ENCODE measurements at regions not wholly inside any gene's neighbourhood (a gene's known extent, or its start where the extent isn't known, plus 50 kb on each side); places are given as distances from the start of the nearest gene placed in this dataset.
"Not testable (repeated sequence)": the region's sequence is repeated elsewhere in the genome, so short reads cannot be mapped to it uniquely, and the experiment has no call there.

DNA sequence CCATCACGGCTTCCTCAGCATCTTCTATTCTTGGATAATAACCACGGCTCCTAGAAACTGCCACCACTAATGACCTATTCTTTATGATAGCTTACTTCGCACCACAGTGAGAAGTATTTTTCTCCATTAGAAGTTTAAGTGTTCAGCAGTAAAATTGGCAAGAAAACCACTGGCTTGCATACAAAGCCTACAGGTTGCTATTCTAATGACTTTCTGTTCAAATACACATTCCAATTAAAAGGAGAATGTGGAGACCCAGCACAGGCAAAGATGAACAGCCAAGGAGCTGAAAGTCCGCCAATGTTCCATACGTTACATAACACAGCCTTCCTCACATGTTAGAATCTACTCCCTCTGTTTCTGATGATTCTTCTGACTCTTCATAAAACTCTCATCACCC lies 875.0 kb upstream of the PRKX start:
- no peak for DNase-seq (ENCODE audit: low read depth in 3 of 3, low spot score in 1 of 3)

DNA sequence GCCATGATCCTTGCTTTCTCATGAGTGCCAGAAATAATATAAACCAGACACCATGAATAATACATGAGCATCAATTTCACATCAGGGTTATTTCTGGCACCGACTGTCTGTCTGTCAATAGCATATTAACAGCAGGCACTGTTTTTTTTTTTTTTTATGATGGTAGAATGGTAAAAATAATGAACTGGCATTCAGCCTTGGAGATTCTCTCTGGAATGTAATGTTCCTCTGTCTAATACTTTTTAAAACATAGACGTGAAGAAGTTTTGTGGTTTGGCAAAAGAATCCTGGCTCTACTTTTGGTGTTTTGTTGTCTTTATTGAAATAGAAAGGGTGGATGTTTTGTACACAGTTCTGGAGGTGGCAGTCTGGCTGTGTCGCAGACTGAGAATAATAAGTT lies 874.6 kb upstream of the PRKX start:
- no peak for DNase-seq (ENCODE audit: low read depth in 3 of 3, low spot score in 1 of 3)

DNA sequence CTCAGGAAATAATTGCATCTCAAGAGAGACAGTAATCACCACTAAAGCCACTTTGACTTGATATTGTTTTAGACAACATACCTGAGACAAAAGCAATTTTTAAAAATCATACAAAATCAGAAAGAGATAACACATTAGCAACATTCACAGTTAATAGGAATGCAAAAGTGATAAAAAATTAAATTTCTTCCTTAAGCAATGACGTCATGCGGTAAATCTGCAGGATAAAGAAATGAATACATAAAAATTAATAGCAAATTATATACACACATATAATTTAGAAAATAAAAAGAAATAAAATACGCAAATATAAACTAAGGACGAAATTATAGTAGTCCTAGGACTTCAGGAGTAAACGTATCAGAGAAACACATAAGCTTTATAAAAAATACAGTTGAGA lies 866.5 kb upstream of the PRKX start:
- DNase-seq (ENCODE audit: low read depth in 3 of 3, low spot score in 1 of 3): no peak

DNA sequence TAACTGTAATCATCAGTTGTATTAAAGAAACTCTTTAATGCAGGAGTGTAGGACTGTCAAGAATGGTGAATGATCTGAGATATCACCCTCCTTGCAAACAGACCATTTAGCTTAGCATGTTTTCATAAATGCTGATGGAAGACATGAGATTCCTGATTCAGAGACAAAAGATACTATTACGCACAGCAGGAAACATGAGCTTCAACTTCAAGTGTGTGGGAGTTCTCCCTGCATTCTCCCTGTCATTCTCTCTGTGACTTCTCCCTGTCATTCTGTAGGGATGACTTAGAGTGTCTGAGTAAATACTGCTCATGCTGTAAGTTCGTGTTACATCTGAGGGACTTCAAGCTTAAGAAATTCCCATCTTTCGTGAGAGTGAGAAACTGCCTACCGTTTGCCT lies 866.0 kb upstream of the PRKX start:
- DNase-seq (ENCODE audit: low read depth in 3 of 3, low spot score in 1 of 3): no peak

DNA sequence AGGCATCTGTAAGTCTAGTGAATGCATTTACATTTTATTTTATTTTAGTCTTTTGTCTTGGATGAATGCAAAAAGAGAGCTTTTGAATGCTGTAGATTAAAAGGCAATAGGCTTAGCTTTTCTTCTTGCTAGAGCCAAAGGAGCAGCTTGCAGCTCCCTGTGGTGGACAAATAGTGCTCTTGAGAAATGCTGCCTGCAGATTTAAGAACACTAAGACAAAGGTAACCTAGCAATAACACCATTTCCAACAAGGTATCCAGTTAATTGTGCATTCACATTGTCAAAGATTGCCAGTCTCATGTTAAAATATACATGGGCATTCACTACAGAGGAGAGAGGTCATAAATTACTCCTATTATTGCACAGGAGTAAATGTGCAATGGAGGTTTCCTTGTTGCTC lies 859.2 kb upstream of the PRKX start:
- DNase-seq (ENCODE audit: low read depth in 3 of 3, low spot score in 1 of 3): no peak

DNA sequence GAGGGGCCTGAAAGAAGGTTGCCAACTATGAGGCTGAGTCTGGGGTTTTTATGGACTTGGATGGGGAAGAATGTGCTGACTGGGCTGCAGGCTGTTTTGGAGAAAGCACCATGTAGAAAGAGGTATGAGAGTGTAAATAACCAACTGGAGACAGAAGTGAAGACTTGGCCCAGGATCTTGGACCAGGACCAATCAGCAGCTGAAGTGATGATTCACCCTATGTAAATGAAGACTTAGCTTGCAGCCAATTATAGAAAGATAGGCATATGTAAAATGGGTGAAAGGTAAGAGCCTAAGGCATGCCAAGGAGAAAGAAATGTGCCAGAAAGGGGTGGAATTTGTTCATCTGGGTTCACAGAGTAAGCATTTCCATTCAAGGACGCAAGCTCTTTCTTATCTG lies 856.7 kb upstream of the PRKX start:
- DNase-seq (ENCODE audit: low read depth in 3 of 3, low spot score in 1 of 3): no peak

DNA sequence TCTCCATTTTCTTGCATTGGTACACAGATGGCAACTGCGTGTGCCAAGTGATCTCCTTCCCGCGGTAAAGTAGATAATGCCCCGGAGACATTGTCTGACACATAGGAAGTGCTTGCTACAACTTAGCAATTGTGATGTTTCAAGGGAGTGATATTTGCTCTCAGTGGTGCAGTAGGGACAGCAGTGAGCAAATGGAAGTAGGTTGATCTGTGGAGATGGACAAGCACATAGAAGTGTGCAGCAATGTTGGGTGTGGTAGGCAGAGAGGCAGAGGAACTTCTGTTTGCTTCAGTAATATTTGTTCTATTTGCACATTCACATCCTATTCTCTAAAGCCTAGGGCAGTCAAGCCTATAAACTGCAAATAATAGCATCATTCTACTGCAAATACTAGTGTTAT lies 846.7 kb upstream of the PRKX start:
- DNase-seq (ENCODE audit: low read depth in 3 of 3, low spot score in 1 of 3): no peak

DNA sequence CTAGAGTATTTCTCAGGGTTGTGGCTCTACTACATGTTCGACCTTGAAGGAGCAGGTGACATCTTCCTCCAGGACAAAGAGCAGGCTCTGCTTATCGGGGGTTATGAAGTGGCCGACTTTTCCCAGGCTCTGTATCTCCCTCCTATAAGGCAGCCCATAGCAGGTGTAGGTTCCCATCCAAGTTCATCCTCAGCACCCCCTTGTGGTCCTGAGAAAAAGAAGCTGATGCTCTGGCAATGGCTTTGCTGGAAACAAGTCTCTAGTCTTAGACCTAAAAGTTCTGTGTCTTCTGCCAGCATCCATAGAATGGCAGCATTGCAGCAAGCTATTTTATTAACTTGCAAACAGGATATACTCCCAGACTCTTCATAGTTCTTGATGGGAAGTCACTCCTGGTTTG lies 836.6 kb upstream of the PRKX start:
- no peak for DNase-seq (ENCODE audit: low read depth in 3 of 3, low spot score in 1 of 3)

DNA sequence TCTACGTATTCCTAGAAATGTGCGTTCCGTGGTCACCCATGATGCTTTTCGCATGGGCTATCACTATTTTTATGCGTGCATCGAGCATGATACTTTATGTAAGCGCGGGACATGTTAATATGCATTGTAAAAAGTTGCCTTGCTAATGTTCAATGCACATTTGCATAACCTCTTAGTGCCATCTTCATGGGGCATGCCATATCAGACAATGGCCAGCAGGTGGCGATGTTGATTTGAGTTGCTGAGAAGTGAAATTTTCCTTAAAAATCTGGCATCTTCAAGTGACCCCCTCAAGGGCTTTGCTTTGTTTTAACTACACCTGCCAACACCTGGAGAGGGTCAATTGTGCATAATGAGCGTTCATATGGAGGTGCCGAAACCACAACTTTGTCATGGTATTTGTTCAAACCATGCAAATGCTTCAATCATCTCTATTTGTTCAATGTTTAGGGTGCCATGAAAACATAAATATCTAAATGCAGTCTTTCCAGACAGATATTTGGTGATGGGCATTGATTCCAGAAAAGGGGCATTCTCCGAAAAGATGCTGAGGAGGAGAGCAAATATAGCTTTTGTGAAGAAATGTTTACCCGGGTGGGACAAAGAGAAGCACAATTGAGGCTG lies 833.9 kb upstream of the PRKX start:
- DNase-seq (ENCODE audit: low read depth in 3 of 3, low spot score in 1 of 3): peak in 1 of 3 donors; percentile 2

DNA sequence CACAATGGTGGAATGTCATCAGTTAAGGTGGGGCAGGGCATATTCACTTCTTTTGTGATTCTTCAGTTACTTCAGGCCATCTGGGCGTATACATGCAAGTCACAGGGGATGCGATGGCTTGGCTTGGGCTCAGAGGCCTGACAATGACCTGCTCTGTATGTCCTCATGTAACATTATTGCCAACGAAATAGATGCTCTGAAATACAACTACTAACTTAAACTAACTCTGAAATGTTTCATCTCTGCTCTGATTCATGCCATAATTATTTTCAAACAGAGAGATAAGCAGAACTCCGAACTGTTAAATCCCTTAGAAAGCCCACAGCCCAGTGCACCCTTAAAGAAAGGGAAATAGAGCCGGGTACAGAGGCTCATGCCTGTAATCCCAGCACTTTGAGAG lies 832.7 kb upstream of the PRKX start:
- not testable (repeated sequence) for DNase-seq (ENCODE audit: low read depth in 3 of 3, low spot score in 1 of 3)

DNA sequence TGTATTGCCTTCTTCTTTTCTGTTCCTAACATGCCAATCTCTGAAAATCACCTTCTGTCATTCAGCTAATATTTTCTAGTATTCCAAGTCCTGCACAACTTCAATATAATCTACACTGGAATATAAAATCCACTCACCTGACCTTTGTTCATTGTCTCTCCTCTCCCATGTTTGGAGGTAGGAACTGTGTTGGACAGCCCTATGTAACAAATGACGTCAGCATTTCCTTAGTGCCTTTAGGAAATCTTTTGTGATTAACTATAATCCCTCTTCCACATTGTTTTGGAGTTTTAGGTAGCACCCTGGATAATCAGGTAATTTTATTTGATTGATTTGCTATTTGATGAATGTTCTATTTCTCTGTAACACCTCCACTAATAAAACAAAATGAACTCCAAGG lies 814.8 kb upstream of the PRKX start:
- no peak for DNase-seq (ENCODE audit: low read depth in 3 of 3, low spot score in 1 of 3)

DNA sequence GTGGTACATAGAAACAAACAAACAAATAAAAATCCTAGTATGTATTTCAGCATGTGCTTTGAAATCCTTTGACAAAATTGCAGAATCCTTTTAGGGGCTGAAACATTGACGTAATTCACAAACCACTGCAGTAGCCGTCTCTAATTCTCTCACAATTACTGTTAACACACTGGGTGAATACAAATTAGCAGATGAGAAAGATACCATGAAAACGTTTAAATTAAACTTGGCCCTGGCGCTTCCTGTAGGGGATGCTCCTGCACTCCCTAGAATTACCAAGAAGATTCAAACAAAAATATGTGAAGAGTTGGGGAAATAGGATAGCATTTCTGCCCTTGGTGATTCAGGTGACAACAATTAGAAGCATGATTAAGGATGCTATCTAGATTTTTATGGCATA lies 772.5 kb upstream of the PRKX start:
- DNase-seq (ENCODE audit: low read depth in 3 of 3, low spot score in 1 of 3): no peak

DNA sequence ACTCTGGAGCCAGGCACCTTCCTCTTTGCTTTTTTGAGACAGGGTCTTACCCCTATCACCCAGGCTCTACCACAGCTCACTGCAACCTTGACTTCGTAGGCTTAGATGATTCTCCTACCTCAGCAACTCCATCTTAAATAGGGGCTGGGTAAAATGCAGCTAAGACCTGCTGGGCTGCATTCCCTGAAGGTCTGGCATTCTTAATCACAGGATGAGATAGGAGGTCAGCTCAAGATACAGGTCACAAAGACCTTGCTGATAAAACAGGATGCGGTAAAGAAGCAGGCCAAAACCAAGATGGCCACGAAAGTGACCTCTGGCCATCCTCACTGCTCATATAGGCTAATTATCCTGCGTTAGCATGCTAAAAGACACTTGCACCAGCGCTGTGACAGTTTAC lies 770.8 kb upstream of the PRKX start:
- DNase-seq (ENCODE audit: low read depth in 3 of 3, low spot score in 1 of 3): no peak

DNA sequence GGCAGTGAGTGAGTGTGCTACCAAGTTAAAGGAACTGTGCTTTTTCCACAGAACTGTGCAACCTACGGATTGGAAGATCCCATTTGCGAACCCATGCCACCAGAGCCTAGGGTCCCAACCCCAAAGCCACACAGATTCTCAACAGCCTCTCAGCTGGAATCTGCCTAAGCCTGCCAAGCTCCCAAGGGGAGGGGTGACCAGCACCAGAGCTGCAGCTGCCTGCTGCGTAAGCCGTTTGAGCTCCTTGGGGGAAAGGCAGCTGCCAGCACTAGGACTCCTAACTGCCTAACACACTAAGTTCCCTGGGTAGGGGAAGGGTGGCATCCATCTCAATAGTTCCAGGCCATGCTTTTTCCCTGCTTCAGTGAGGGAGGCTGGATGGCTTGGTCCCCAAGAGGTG lies 738.1 kb upstream of the PRKX start:
- DNase-seq (ENCODE audit: low read depth in 3 of 3, low spot score in 1 of 3): no peak

DNA sequence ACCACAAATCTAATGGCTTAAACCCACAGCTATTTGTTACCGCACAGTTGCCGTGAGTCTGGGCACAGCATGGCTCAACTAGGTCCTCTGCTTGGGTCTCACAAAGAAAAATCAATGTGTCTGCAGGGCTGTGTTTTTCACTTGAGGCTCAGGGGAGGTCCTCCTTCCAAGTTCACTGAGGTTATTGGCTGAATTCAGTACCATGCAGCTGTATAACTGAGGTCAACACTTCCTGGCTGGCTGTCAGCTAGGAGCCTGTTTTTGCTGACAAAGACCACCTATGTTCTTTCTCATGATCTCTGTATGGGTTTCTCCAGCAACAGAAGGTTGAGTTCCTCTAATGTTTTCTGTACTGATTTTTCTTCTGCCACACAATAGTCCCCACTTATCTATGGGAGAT lies 736.7 kb upstream of the PRKX start:
- DNase-seq (ENCODE audit: low read depth in 3 of 3, low spot score in 1 of 3): no peak

DNA sequence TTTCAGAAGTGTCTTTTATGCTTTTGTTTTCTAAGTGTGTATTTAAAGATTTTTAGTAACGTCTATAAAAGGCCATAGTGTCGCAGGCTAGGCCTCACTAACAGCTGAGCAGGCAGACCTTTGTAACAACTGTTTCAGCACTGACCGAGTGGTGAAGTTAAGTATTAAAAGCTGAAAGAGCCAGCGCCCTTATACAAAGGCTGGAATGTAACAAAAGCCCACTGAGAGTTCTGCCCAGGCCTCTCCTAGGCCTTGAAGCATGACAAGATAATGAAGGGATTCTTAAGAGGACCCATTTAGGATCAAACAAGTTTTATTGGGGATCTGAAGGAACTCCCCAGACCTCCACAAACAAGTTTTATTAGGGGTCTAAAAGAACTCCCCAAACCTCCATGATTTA lies 722.5 kb upstream of the PRKX start:
- DNase-seq (ENCODE audit: low read depth in 3 of 3, low spot score in 1 of 3): no peak

DNA sequence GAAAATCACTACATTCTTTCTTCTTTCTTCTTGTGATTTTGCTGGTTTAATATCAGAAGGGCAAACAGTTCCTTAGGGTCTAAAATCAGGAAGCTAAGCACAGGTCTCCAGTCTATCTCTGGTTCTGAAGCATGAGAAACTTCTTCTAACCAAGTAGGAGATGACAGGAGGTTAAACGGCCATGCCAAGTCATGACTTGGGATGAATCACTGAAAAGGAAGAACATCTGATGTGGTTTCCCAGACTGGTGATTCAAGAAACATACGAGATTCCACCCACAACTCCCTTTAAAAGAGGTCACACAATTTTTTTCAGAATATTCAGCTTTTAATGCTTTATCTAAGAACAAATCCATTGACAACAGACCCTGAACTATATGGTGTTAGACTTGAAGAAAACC lies 684.0 kb upstream of the PRKX start:
- DNase-seq (ENCODE audit: low read depth in 3 of 3, low spot score in 1 of 3): no peak

DNA sequence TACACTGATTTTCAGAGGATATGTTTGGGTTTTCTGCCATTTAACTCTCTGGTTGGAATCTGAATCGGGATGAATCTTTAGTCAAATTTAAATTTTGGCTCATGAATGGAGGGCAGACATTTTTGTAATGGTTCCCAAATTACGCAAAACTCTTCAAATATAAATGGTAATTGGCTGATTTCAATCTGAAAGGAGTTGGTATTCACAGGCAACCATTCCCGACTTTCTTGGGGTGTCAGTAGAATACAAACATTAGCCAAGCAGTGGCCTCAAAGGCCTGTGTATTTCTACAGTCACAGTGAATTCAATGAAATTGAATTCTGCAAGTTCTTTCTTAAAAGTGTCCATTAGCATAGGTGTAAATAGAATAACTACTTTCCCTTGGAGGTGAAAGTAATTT lies 668.8 kb upstream of the PRKX start:
- no peak for DNase-seq (ENCODE audit: low read depth in 3 of 3, low spot score in 1 of 3)

DNA sequence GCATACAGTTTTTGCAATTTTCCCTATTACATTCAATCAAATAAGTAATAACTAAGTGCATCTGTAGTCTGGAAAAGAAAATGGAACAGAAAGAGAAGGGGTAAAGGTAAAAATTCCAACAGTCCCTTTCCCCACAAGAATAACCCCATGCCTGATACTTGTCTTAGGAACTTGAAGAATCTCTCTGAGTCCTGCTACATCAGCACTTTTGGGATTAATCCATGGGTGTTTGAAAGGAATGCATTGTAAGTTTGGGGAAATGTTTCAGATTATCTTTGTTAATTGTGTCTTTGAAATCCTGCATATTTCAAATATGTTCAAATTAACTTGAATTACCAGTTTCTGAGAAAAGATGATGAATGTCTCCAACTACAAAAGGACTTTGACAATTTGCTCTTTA lies 667.3 kb upstream of the PRKX start:
- no peak for DNase-seq (ENCODE audit: low read depth in 3 of 3, low spot score in 1 of 3)

DNA sequence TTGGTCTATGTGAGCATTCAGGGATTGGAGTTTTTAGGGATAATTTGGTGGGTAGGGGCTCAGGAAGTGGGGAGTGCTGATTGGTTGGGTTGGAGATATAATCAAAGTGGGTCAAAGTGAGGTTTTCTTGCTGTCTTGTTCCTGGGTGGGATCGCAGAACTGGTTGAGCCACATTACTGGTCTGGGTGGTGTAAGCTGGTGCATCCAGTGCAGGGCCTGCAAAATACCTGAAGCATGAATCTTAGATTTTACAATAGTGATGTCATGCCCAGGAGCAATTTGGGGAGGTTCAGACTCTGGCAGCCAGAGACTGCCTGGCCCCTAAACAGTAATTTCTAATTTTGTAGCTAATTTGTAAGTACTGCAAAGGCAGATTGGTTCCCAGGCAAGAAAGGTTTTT lies 665.6 kb upstream of the PRKX start:
- DNase-seq (ENCODE audit: low read depth in 3 of 3, low spot score in 1 of 3): no peak

DNA sequence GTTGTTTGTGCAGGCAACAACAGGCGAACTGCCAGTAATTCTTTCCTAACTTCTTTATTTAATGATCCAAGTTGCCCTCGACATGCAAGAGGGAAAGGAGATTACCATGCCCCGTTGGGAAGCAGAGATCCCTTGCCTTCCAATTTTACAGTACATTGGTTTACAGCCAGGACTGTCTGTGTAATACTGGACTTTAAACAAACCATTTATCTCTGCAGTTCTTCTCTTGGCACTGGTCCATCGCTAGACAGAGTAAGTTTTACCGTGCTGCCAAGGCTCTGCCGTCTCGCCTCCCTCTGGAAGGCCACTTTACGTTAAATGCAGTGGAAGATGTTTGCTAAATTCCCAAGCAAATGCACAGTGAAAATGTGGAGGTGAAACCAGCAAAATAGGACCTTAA lies 660.3 kb upstream of the PRKX start:
- no peak for DNase-seq (ENCODE audit: low read depth in 3 of 3, low spot score in 1 of 3)

DNA sequence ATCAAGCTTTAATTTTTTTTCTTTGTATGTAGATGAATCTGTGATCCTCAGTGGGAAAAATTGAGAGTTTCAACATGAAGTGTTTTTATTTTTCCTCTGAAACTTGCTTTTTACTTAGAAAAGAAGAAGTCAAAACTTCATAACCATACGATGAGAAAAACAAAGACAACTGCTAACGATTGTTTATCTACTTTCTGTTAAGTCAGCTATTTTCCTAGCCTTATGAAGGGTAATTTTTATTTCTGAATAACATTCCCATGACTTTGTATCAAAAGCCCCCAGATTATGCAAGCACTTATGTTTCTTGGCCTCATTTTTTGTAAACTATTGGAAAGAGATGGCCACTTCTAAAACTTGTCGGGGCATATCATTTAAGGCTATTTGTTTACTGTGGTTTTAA lies 645.1 kb upstream of the PRKX start:
- DNase-seq (ENCODE audit: low read depth in 3 of 3, low spot score in 1 of 3): no peak

DNA sequence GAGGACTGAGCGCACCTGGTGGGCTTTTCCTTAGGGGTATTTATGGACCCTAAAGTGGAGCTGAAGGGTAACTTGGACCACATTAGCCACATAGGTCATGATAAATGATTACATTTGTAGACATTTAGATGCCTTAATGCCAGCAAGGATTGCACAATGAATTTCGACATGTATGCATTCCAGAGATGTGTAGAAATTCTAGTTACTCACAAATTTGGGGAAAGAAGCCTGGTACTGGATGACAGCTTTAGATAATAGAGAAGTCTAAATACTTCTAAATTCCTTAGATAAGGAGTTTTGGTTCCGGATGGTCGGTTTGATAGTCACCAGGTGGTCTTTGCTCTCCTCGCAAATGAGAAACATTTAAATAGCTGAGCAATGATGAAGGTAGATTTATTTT lies 609.5 kb upstream of the PRKX start:
- DNase-seq (ENCODE audit: low read depth in 3 of 3, low spot score in 1 of 3): no peak

DNA sequence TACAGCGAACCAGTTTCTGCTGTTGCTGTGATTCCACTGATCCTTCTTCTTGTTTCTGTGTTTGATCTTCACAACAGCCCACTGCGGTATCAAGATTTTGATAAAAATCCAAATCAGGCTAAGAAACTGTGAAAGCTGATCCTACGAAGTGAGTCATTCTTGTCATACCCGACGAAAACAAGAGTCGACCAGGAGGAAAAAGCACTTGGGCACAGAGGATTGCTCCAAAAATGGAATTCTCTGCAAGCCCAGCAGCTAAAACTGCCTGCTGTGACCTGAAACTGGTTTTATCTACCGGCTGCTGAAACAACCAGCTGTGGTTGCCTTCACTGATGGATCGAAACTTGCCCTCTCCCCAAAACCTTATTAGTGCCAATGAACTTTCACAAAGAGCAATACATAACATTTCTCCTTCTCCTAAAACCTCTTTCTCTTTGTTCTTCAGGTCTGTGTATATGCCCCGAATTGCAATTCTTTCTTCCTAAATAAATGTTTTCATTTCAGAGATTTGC lies 607.0 kb upstream of the PRKX start:
- DNase-seq (ENCODE audit: low read depth in 3 of 3, low spot score in 1 of 3): no peak
